ENCODE measurements at regions not wholly inside any gene's neighbourhood (a gene's known extent, or its start where the extent isn't known, plus 50 kb on each side); places are given as distances from the start of the nearest gene placed in this dataset.

DNA sequence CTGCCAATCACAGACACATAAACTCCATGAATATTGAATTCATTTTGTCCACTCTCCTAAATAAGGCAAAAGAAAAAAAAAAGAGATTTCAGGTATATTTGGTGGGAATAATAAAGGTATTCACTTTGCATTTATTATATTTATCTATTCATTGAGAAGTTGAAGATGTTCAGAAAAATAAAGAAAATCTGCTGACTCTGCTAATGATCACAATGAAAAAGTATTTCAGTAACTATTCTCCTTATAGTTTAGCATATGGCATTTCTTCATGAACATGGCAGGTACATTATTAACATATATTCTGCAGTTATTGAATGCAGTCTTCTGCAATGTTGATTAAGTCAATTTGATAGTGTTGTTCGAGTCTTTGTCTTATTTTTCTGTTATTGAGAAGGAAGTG is 202.5 kb upstream of the ANKRD50 start:
- intact Hi-C loops (cut with micrococcal nuclease; ENCODE audit: unreplicated experiment) = no loop called here
- no peaks in the 10 kb centered on the region for H3K4me1 ChIP-seq (ENCODE audit: insufficient read depth, low read length, poor library complexity, severe bottlenecking)
- ChIA-PET CTCF (no interaction called here), POLR2A (ENCODE audit: low non-redundant PET) (no interaction called here)
- DNase-seq (ENCODE audit: low spot score) = no peak
- TF ChIP-seq EZH2 (IDR thresholded peaks at IDR 0.05; ENCODE audit: borderline replicate concordance, low read depth, low read length, poor library complexity, severe bottlenecking) = no peak
- TF ChIP-seq CTCF (conservative IDR thresholded peaks at IDR 0.05; ENCODE audit: low read depth, low read length) = no peak
- no peak overlapping the region for H3K27ac ChIP-seq (ENCODE audit: low read depth, low read length, poor library complexity, severe bottlenecking)
- H3K36me3 ChIP-seq (ENCODE audit: insufficient read depth, low read length, poor library complexity, severe bottlenecking) = no peaks in the 10 kb centered on the region
- no peak overlapping the region for H3K4me3 ChIP-seq (ENCODE audit: low read depth, low read length, poor library complexity, severe bottlenecking)
- H3K9me3 ChIP-seq (ENCODE audit: low read depth, low read length, poor library complexity, severe bottlenecking) = no peaks in the 10 kb centered on the region
- no peaks in the 10 kb centered on the region for H3K27me3 ChIP-seq (replicated peaks; ENCODE audit: insufficient read depth, low read depth, low read length, poor library complexity)
- BruUV-seq (replicated peaks) = no TSS peak

DNA sequence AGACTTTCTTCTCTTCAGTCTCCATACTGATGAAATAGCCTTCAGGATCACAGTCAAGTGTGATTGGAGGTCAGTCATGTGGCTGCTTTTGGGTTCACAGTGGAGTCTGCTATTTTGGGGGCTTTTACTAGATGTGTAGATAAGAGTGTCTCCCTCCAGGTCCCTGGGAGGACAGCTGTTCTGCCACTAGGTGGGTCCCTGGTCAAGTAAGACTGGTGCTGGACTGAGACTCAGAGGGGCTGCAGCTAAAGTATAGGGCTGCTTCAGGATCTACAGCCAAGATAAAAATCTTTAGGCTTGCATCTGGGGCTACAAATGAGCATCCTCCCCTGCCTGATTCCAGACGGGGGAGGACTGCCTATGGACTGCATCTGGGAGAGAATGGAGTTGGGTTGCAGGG is 200.7 kb upstream of the ANKRD50 start:
- H3K4me3 ChIP-seq (ENCODE audit: low read depth, low read length, poor library complexity, severe bottlenecking) = no peak overlapping the region
- intact Hi-C loops (cut with micrococcal nuclease; ENCODE audit: unreplicated experiment) = no loop called here
- H3K27ac ChIP-seq (ENCODE audit: low read depth, low read length, poor library complexity, severe bottlenecking) = no peak overlapping the region
- CTCF ChIA-PET = no interaction called here
- no peaks in the 10 kb centered on the region for H3K27me3 ChIP-seq (replicated peaks; ENCODE audit: insufficient read depth, low read depth, low read length, poor library complexity)
- no peaks in the 10 kb centered on the region for H3K36me3 ChIP-seq (ENCODE audit: insufficient read depth, low read length, poor library complexity, severe bottlenecking)
- TF ChIP-seq CTCF (conservative IDR thresholded peaks at IDR 0.05; ENCODE audit: low read depth, low read length) (0 out of 2 replicates have a peak, but pooled peaks have one; percentile 24), EZH2 (IDR thresholded peaks at IDR 0.05; ENCODE audit: borderline replicate concordance, low read depth, low read length, poor library complexity, severe bottlenecking) (no peak)
- no TSS peak for BruUV-seq (replicated peaks)
- POLR2A ChIA-PET (ENCODE audit: low non-redundant PET) = interaction anchor here (0.7 kb wide), 1 partner anchor 88 kb away, joined by 5 read pairs; no protein-coding TSS in a partner anchor
- peak; percentile 3 for DNase-seq (ENCODE audit: low spot score)
- no peaks in the 10 kb centered on the region for H3K9me3 ChIP-seq (ENCODE audit: low read depth, low read length, poor library complexity, severe bottlenecking)
- no peaks in the 10 kb centered on the region for H3K4me1 ChIP-seq (ENCODE audit: insufficient read depth, low read length, poor library complexity, severe bottlenecking)

- intact Hi-C loops (cut with micrococcal nuclease; ENCODE audit: unreplicated experiment) = no loop called here
- DNase-seq (ENCODE audit: low spot score) = no peak
- TF ChIP-seq CTCF (conservative IDR thresholded peaks at IDR 0.05; ENCODE audit: low read depth, low read length) (no peak), EZH2 (IDR thresholded peaks at IDR 0.05; ENCODE audit: borderline replicate concordance, low read depth, low read length, poor library complexity, severe bottlenecking) (no peak)
- H3K27me3 ChIP-seq (replicated peaks; ENCODE audit: insufficient read depth, low read depth, low read length, poor library complexity) = no peaks in the 10 kb centered on the region
- no peaks in the 10 kb centered on the region for H3K4me1 ChIP-seq (ENCODE audit: insufficient read depth, low read length, poor library complexity, severe bottlenecking)
- BruUV-seq (replicated peaks) = no TSS peak
- POLR2A ChIA-PET (ENCODE audit: low non-redundant PET) = no interaction called here
- H3K36me3 ChIP-seq (ENCODE audit: insufficient read depth, low read length, poor library complexity, severe bottlenecking) = no peaks in the 10 kb centered on the region
- H3K9me3 ChIP-seq (ENCODE audit: low read depth, low read length, poor library complexity, severe bottlenecking) = no peaks in the 10 kb centered on the region
- no peak overlapping the region for H3K4me3 ChIP-seq (ENCODE audit: low read depth, low read length, poor library complexity, severe bottlenecking)
- H3K27ac ChIP-seq (ENCODE audit: low read depth, low read length, poor library complexity, severe bottlenecking) = no peak overlapping the region
- CTCF ChIA-PET = no interaction called here
Measured at GRCh38 chr4:124910327-124910726, 197.8 kb upstream of the ANKRD50 start.

Data from A673 (cell line).